GM23338 (cell line): ENCODE measurements at regions not wholly inside any gene's neighbourhood (a gene's known extent, or its start where the extent isn't known, plus 50 kb on each side); places are given as distances from the start of the nearest gene placed in this dataset.

ENCODE experiments used
- ATAC-seq: fragments of 200-7000 bp; cut with Tn5 transposase; 3 replicates; pipeline ENCODE4 v1.9.1; 2020
- DNase-seq: peaks from one replicate; pipeline ENCODE4 v3.0.0-alpha.2; 2015; ENCODE audit warnings: low spot score
- H2AFZ ChIP-seq: fragments of 200-600 bp; sonication (generic); 2 replicates; pipeline ENCODE4 v1.8.0; 2016; ENCODE audit warnings: antibody characterized with exemption, mild to moderate bottlenecking, moderate library complexity
- H3F3A ChIP-seq: fragments of 200-600 bp; sonication (generic); replicated peaks from 2 replicates; pipeline ENCODE4 v1.8.0; 2017; ENCODE audit warnings: antibody characterized with exemption, mixed run types, low read depth
- H3K27ac ChIP-seq: fragments of 200-600 bp; sonication (generic); 2 replicates; pipeline ENCODE4 v1.6.1; 2016; ENCODE audit warnings: low read depth
- H3K27me3 ChIP-seq: fragments of 200-600 bp; sonication (generic); 2 replicates; pipeline ENCODE4 v1.8.0; 2016; ENCODE audit warnings: mild to moderate bottlenecking, mixed run types, moderate library complexity; ENCODE audit not compliant: insufficient read depth
- H3K36me3 ChIP-seq: fragments of 200-600 bp; sonication (generic); 2 replicates; pipeline ENCODE4 v1.8.0; 2016; ENCODE audit warnings: mild to moderate bottlenecking; ENCODE audit not compliant: insufficient read depth
- H3K4me1 ChIP-seq: fragments of 200-600 bp; sonication (generic); 2 replicates; pipeline ENCODE4 v1.8.0; 2016; ENCODE audit warnings: mild to moderate bottlenecking, moderate library complexity; ENCODE audit not compliant: insufficient read depth
- H3K4me2 ChIP-seq: fragments of 200-600 bp; sonication (generic); 2 replicates; pipeline ENCODE4 v1.7.1; 2017; ENCODE audit warnings: mixed run types
- H3K4me3 ChIP-seq: fragments of 200-600 bp; sonication (generic); 2 replicates; pipeline ENCODE4 v1.6.1; 2016; ENCODE audit warnings: mixed run types
- H3K79me2 ChIP-seq: fragments of 200-600 bp; sonication (generic); replicated peaks from 2 replicates; pipeline ENCODE4 v1.8.0; 2017; ENCODE audit warnings: mild to moderate bottlenecking; ENCODE audit not compliant: insufficient read depth
- H3K9me2 ChIP-seq: fragments of 200-600 bp; sonication (generic); 2 replicates; pipeline ENCODE4 v1.8.0; 2017; ENCODE audit not compliant: insufficient read depth
- H4K20me1 ChIP-seq: fragments of 200-600 bp; sonication (generic); replicated peaks from 2 replicates; pipeline ENCODE4 v1.8.0; 2017; ENCODE audit warnings: mild to moderate bottlenecking; ENCODE audit not compliant: insufficient read depth
- H3K27ac Mint-ChIP-seq: 2 replicates; pipeline ENCODE4 v1.8.0; 2020; ENCODE audit warnings: inconsistent platforms, mild to moderate bottlenecking, moderate library complexity, mixed read lengths
- H3K27me3 Mint-ChIP-seq: 3 replicates; pipeline ENCODE4 v1.8.0; 2022; ENCODE audit warnings: low read depth, mild to moderate bottlenecking, moderate library complexity, mixed read lengths, inconsistent platforms; ENCODE audit not compliant: insufficient read depth, poor library complexity
- H3K36me3 Mint-ChIP-seq: 3 replicates; pipeline ENCODE4 v1.8.0; 2021; ENCODE audit warnings: low read depth, mild to moderate bottlenecking, inconsistent platforms, moderate library complexity, mixed read lengths
- H3K4me1 Mint-ChIP-seq: 3 replicates; pipeline ENCODE4 v1.8.0; 2020; ENCODE audit warnings: mild to moderate bottlenecking, inconsistent platforms, mixed read lengths
- H3K4me3 Mint-ChIP-seq: 3 replicates; pipeline ENCODE4 v1.8.0; 2021; ENCODE audit warnings: moderate library complexity, mild to moderate bottlenecking, inconsistent platforms, mixed read lengths
- H3K9me3 Mint-ChIP-seq: 3 replicates; pipeline ENCODE4 v1.8.0; 2020; ENCODE audit warnings: moderate library complexity, mild to moderate bottlenecking, inconsistent platforms, mixed read lengths
- EZH2phosphoT487 ChIP-seq: fragments of 200-600 bp; sonication (generic); IDR thresholded peaks from one replicate; pipeline ENCODE4 v1.8.1; 2018; ENCODE audit warnings: antibody characterized with exemption; ENCODE audit not compliant: unreplicated experiment
- JUNB ChIP-seq: IDR thresholded peaks from one replicate; pipeline ENCODE4 v1.6.1; 2016; ENCODE audit warnings: antibody characterized with exemption; ENCODE audit not compliant: unreplicated experiment
- NANOG ChIP-seq: IDR thresholded peaks from 2 replicates; pipeline ENCODE4 v1.6.1; 2016; ENCODE audit warnings: antibody characterized with exemption, borderline replicate concordance
- POLR2AphosphoS5 ChIP-seq: IDR thresholded peaks from 2 replicates; pipeline ENCODE4 v1.6.1; 2016; ENCODE audit warnings: antibody characterized with exemption, low read depth
- STAT1 ChIP-seq: IDR thresholded peaks from one replicate; pipeline ENCODE4 v1.6.1; 2016; ENCODE audit warnings: antibody characterized with exemption; ENCODE audit not compliant: unreplicated experiment
- ZNF114 ChIP-seq: fragments of 250-450 bp; sonication (Bioruptor Pico); IDR thresholded peaks from 2 replicates; pipeline ENCODE4 v1.5.0; 2020; ENCODE audit warnings: mild to moderate bottlenecking, moderate library complexity
- TF ChIP-seq, protein P1 (sequence below): fragments of 250-450 bp; sonication (Bioruptor Pico); IDR thresholded peaks from 2 replicates; pipeline ENCODE4 v1.5.0; 2020; ENCODE audit warnings: mild to moderate bottlenecking, moderate library complexity
- TF ChIP-seq, protein P2 (sequence below), 2 experiments: fragments of 200-600 bp in 1 of 2; sonication (generic) in 1 of 2; conservative IDR thresholded peaks; 2 replicates each; pipeline versions ENCODE4 v1.5.1 to v1.6.1; 2016 to 2017; ENCODE audit warnings: antibody characterized with exemption in 2 of 2, low read depth in 2 of 2, mild to moderate bottlenecking in 2 of 2, moderate library complexity in 1 of 2

DNA sequence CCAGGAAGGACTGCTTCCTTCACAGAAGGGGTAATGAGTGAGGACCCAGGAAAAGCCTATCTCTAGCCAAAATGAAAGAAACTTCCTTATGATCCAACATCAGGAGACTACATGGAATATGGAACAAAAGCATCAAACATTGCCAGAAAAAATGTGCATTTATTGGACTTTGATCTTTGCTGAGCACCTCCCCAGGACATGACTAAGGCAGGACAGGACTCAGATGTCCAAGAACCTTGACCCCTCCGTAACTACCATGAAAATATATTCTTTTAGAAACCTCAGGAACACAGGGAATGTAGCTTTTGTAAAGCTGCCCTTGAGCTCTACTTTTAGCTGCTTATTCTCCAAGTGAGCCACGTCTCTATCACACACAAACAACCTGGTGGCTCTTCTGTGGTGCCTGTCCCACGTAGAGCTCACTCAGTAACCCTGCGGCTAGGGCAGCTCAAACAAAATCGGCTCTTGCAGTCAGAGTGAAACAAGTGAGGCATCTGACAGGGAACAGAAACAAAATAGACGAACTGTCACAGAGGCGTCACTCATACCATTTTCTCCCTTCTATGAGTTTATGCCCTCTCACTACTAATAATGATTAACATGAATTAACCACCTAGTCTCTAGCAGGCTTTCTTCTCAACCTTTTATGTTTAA lies 471.5 kb upstream of the API5 start:
- H3K4me1 Mint-ChIP-seq = peaks cover 2% of the 10 kb centered on the region; the same call in 1 of the 3 replicates
- Histone ChIP-seq H4K20me1 (no peaks in the 10 kb centered on the region), H3K27ac (no peak overlapping the region), H3K36me3 (0 out of 2 replicates have a peak, but pooled peaks cover 4% of the 10 kb centered on the region), H2AFZ (no peak overlapping the region), H3K4me3 (no peak overlapping the region), H3K4me1 (peaks cover 14% of the 10 kb centered on the region), H3F3A (no peaks in the 10 kb centered on the region), H3K79me2 (no peaks in the 10 kb centered on the region), H3K9me2 (peaks cover 5% of the 10 kb centered on the region; the same call in 1 of the 2 replicates), H3K27me3 (no peaks in the 10 kb centered on the region), H3K4me2 (no peak overlapping the region)
- DNase-seq (no peak), ATAC-seq (no peak)
- no peak overlapping the region for H3K4me3 Mint-ChIP-seq
- no peaks in the 10 kb centered on the region for H3K27me3 Mint-ChIP-seq
- H3K27ac Mint-ChIP-seq = no peak overlapping the region
- TF ChIP-seq POLR2AphosphoS5 (no peak), NANOG (no peak), ZNF114 (CRISPR knock-in tag) (no peak), STAT1 (no peak), EZH2phosphoT487 (no peak), JUNB (no peak)
- TF ChIP-seq, protein P1, sequence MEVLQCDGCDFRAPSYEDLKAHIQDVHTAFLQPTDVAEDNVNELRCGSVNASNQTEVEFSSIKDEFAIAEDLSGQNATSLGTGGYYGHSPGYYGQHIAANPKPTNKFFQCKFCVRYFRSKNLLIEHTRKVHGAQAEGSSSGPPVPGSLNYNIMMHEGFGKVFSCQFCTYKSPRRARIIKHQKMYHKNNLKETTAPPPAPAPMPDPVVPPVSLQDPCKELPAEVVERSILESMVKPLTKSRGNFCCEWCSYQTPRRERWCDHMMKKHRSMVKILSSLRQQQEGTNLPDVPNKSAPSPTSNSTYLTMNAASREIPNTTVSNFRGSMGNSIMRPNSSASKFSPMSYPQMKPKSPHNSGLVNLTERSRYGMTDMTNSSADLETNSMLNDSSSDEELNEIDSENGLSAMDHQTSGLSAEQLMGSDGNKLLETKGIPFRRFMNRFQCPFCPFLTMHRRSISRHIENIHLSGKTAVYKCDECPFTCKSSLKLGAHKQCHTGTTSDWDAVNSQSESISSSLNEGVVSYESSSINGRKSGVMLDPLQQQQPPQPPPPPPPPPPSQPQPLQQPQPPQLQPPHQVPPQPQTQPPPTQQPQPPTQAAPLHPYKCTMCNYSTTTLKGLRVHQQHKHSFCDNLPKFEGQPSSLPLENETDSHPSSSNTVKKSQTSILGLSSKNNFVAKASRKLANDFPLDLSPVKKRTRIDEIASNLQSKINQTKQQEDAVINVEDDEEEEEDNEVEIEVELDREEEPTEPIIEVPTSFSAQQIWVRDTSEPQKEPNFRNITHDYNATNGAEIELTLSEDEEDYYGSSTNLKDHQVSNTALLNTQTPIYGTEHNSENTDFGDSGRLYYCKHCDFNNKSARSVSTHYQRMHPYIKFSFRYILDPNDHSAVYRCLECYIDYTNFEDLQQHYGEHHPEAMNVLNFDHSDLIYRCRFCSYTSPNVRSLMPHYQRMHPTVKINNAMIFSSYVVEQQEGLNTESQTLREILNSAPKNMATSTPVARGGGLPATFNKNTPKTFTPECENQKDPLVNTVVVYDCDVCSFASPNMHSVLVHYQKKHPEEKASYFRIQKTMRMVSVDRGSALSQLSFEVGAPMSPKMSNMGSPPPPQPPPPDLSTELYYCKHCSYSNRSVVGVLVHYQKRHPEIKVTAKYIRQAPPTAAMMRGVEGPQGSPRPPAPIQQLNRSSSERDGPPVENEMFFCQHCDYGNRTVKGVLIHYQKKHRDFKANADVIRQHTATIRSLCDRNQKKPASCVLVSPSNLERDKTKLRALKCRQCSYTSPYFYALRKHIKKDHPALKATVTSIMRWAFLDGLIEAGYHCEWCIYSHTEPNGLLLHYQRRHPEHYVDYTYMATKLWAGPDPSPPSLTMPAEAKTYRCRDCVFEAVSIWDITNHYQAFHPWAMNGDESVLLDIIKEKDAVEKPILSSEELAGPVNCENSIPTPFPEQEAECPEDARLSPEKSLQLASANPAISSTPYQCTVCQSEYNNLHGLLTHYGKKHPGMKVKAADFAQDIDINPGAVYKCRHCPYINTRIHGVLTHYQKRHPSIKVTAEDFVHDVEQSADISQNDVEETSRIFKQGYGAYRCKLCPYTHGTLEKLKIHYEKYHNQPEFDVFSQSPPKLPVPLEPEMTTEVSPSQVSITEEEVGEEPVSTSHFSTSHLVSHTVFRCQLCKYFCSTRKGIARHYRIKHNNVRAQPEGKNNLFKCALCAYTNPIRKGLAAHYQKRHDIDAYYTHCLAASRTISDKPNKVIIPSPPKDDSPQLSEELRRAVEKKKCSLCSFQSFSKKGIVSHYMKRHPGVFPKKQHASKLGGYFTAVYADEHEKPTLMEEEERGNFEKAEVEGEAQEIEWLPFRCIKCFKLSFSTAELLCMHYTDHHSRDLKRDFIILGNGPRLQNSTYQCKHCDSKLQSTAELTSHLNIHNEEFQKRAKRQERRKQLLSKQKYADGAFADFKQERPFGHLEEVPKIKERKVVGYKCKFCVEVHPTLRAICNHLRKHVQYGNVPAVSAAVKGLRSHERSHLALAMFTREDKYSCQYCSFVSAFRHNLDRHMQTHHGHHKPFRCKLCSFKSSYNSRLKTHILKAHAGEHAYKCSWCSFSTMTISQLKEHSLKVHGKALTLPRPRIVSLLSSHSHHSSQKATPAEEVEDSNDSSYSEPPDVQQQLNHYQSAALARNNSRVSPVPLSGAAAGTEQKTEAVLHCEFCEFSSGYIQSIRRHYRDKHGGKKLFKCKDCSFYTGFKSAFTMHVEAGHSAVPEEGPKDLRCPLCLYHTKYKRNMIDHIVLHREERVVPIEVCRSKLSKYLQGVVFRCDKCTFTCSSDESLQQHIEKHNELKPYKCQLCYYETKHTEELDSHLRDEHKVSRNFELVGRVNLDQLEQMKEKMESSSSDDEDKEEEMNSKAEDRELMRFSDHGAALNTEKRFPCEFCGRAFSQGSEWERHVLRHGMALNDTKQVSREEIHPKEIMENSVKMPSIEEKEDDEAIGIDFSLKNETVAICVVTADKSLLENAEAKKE (CRISPR knock-in tag) = no peak
- TF ChIP-seq, protein P2, sequence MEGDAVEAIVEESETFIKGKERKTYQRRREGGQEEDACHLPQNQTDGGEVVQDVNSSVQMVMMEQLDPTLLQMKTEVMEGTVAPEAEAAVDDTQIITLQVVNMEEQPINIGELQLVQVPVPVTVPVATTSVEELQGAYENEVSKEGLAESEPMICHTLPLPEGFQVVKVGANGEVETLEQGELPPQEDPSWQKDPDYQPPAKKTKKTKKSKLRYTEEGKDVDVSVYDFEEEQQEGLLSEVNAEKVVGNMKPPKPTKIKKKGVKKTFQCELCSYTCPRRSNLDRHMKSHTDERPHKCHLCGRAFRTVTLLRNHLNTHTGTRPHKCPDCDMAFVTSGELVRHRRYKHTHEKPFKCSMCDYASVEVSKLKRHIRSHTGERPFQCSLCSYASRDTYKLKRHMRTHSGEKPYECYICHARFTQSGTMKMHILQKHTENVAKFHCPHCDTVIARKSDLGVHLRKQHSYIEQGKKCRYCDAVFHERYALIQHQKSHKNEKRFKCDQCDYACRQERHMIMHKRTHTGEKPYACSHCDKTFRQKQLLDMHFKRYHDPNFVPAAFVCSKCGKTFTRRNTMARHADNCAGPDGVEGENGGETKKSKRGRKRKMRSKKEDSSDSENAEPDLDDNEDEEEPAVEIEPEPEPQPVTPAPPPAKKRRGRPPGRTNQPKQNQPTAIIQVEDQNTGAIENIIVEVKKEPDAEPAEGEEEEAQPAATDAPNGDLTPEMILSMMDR (conservative IDR thresholded peaks at IDR 0.05; ENCODE audit: low read depth in 2 of 2) = no peak
- peaks cover 96% of the 10 kb centered on the region for H3K9me3 Mint-ChIP-seq
- peaks cover 14% of the 10 kb centered on the region for H3K36me3 Mint-ChIP-seq
